ENCODE measurements at regions not wholly inside any gene's neighbourhood (a gene's known extent, or its start where the extent isn't known, plus 50 kb on each side); places are given as distances from the start of the nearest gene placed in this dataset.

GRCh38 chr2:158732573-158733429 is 62.3 kb upstream of the DAPL1 start:
- Mint-ChIP-seq H3K27ac (no peak overlapping the region), H3K27me3 (no peaks in the 10 kb centered on the region), H3K4me3 (no peak overlapping the region), H3K4me1 (no peaks in the 10 kb centered on the region), H3K9me3 (peaks cover 0 to 2% (median 0%) of the 10 kb centered on the region in 7 donors), H3K36me3 (no peaks in the 10 kb centered on the region)
- no peaks in the 10 kb centered on the region for H3K36me3 ChIP-seq (ENCODE audit: control insufficient read depth, insufficient read depth, low read length)
- peaks cover 1% of the 10 kb centered on the region for H3K27me3 ChIP-seq (ENCODE audit: control insufficient read depth, insufficient read depth, low read length)
- H3K4me3 ChIP-seq (ENCODE audit: low read depth, low read length): no peak overlapping the region
- H3K27ac ChIP-seq (ENCODE audit: insufficient read depth, low read length, poor library complexity, severe bottlenecking): no peak overlapping the region
- DNase-seq (no peak), ATAC-seq (ENCODE audit: low read depth in 2 of 2) (no peak)
- no peaks in the 10 kb centered on the region for H3K4me1 ChIP-seq (ENCODE audit: control insufficient read depth, insufficient read depth, low read length, poor library complexity, severe bottlenecking)
- H3K9me3 ChIP-seq (ENCODE audit: control insufficient read depth in 2 of 2, low read length in 2 of 2): no peaks in the 10 kb centered on the region

GRCh38 chr2:158733430-158733755 is 61.7 kb upstream of the DAPL1 start:
- Histone ChIP-seq H3K27ac (ENCODE audit: insufficient read depth, low read length, poor library complexity, severe bottlenecking) (no peak overlapping the region), H3K4me3 (ENCODE audit: low read depth, low read length) (no peak overlapping the region), H3K9me3 (ENCODE audit: control insufficient read depth in 2 of 2, low read length in 2 of 2) (no peaks in the 10 kb centered on the region), H3K4me1 (ENCODE audit: control insufficient read depth, insufficient read depth, low read length, poor library complexity, severe bottlenecking) (no peaks in the 10 kb centered on the region), H3K27me3 (ENCODE audit: control insufficient read depth, insufficient read depth, low read length) (peaks cover 1% of the 10 kb centered on the region), H3K36me3 (ENCODE audit: control insufficient read depth, insufficient read depth, low read length) (no peaks in the 10 kb centered on the region)
- no peak for DNase-seq
- Mint-ChIP-seq H3K27ac (no peak overlapping the region), H3K4me3 (no peak overlapping the region), H3K27me3 (no peaks in the 10 kb centered on the region), H3K36me3 (no peaks in the 10 kb centered on the region), H3K9me3 (peaks cover 0 to 2% (median 0%) of the 10 kb centered on the region in 7 donors), H3K4me1 (no peaks in the 10 kb centered on the region)
- no peak for ATAC-seq (ENCODE audit: low read depth in 2 of 2)

GRCh38 chr2:158734442-158734841 is 60.7 kb upstream of the DAPL1 start:
- H3K9me3 ChIP-seq (ENCODE audit: control insufficient read depth in 2 of 2, low read length in 2 of 2): no peaks in the 10 kb centered on the region
- H3K4me3 ChIP-seq (ENCODE audit: low read depth, low read length): no peak overlapping the region
- H3K36me3 ChIP-seq (ENCODE audit: control insufficient read depth, insufficient read depth, low read length): no peaks in the 10 kb centered on the region
- no peaks in the 10 kb centered on the region for H3K4me1 ChIP-seq (ENCODE audit: control insufficient read depth, insufficient read depth, low read length, poor library complexity, severe bottlenecking)
- Mint-ChIP-seq H3K4me1 (no peaks in the 10 kb centered on the region), H3K36me3 (no peaks in the 10 kb centered on the region), H3K27ac (no peak overlapping the region), H3K4me3 (no peak overlapping the region), H3K27me3 (no peaks in the 10 kb centered on the region), H3K9me3 (no peaks in the 10 kb centered on the region)
- DNase-seq (no peak), ATAC-seq (ENCODE audit: low read depth in 2 of 2) (no peak)
- no peak overlapping the region for H3K27ac ChIP-seq (ENCODE audit: insufficient read depth, low read length, poor library complexity, severe bottlenecking)
- peaks cover 1% of the 10 kb centered on the region for H3K27me3 ChIP-seq (ENCODE audit: control insufficient read depth, insufficient read depth, low read length)

- Histone ChIP-seq H3K9me3 (ENCODE audit: control insufficient read depth in 2 of 2, low read length in 2 of 2) (no peaks in the 10 kb centered on the region), H3K27ac (ENCODE audit: insufficient read depth, low read length, poor library complexity, severe bottlenecking) (no peak overlapping the region), H3K36me3 (ENCODE audit: control insufficient read depth, insufficient read depth, low read length) (no peaks in the 10 kb centered on the region), H3K4me1 (ENCODE audit: control insufficient read depth, insufficient read depth, low read length, poor library complexity, severe bottlenecking) (no peaks in the 10 kb centered on the region), H3K27me3 (ENCODE audit: control insufficient read depth, insufficient read depth, low read length) (peaks cover 1% of the 10 kb centered on the region), H3K4me3 (ENCODE audit: low read depth, low read length) (no peak overlapping the region)
- ATAC-seq (ENCODE audit: low read depth in 2 of 2) (no peak), DNase-seq (no peak)
- no peak overlapping the region for H3K4me3 Mint-ChIP-seq
- H3K9me3 Mint-ChIP-seq: no peaks in the 10 kb centered on the region
- no peak overlapping the region for H3K27ac Mint-ChIP-seq
- H3K27me3 Mint-ChIP-seq: no peaks in the 10 kb centered on the region
- H3K4me1 Mint-ChIP-seq: no peaks in the 10 kb centered on the region
- no peaks in the 10 kb centered on the region for H3K36me3 Mint-ChIP-seq
Measured at GRCh38 chr2:158735822-158736580, 59.1 kb upstream of the DAPL1 start.

- Histone ChIP-seq H3K27me3 (ENCODE audit: control insufficient read depth, insufficient read depth, low read length) (no peaks in the 10 kb centered on the region), H3K4me1 (ENCODE audit: control insufficient read depth, insufficient read depth, low read length, poor library complexity, severe bottlenecking) (no peaks in the 10 kb centered on the region), H3K36me3 (ENCODE audit: control insufficient read depth, insufficient read depth, low read length) (no peaks in the 10 kb centered on the region), H3K4me3 (ENCODE audit: low read depth, low read length) (no peak overlapping the region), H3K9me3 (ENCODE audit: control insufficient read depth in 2 of 2, low read length in 2 of 2) (no peaks in the 10 kb centered on the region), H3K27ac (ENCODE audit: insufficient read depth, low read length, poor library complexity, severe bottlenecking) (no peak overlapping the region)
- no peaks in the 10 kb centered on the region for H3K36me3 Mint-ChIP-seq
- H3K27me3 Mint-ChIP-seq: peaks cover 5% of the 10 kb centered on the region
- no peaks in the 10 kb centered on the region for H3K4me1 Mint-ChIP-seq
- no peak overlapping the region for H3K27ac Mint-ChIP-seq
- H3K9me3 Mint-ChIP-seq: no peaks in the 10 kb centered on the region
- ATAC-seq (ENCODE audit: low read depth in 2 of 2): no peak
- no peak overlapping the region for H3K4me3 Mint-ChIP-seq
- DNase-seq: no peak
Measured at GRCh38 chr2:158738363-158738762, 56.8 kb upstream of the DAPL1 start.

- Mint-ChIP-seq H3K4me1 (no peaks in the 10 kb centered on the region), H3K36me3 (no peaks in the 10 kb centered on the region), H3K4me3 (no peak overlapping the region), H3K27ac (no peak overlapping the region), H3K9me3 (no peaks in the 10 kb centered on the region), H3K27me3 (peaks cover 9% of the 10 kb centered on the region)
- DNase-seq (no peak), ATAC-seq (ENCODE audit: low read depth in 2 of 2) (no peak)
- H3K9me3 ChIP-seq (ENCODE audit: control insufficient read depth in 2 of 2, low read length in 2 of 2): no peaks in the 10 kb centered on the region
- no peaks in the 10 kb centered on the region for H3K4me1 ChIP-seq (ENCODE audit: control insufficient read depth, insufficient read depth, low read length, poor library complexity, severe bottlenecking)
- no peaks in the 10 kb centered on the region for H3K36me3 ChIP-seq (ENCODE audit: control insufficient read depth, insufficient read depth, low read length)
- H3K27me3 ChIP-seq (ENCODE audit: control insufficient read depth, insufficient read depth, low read length): no peaks in the 10 kb centered on the region
- H3K4me3 ChIP-seq (ENCODE audit: low read depth, low read length): no peak overlapping the region
- H3K27ac ChIP-seq (ENCODE audit: insufficient read depth, low read length, poor library complexity, severe bottlenecking): no peak overlapping the region
Measured at GRCh38 chr2:158740127-158740526, 55.0 kb upstream of the DAPL1 start.

GRCh38 chr2:158740621-158741020 is 54.5 kb upstream of the DAPL1 start:
- Histone ChIP-seq H3K4me1 (ENCODE audit: control insufficient read depth, insufficient read depth, low read length, poor library complexity, severe bottlenecking) (no peaks in the 10 kb centered on the region), H3K27ac (ENCODE audit: insufficient read depth, low read length, poor library complexity, severe bottlenecking) (no peak overlapping the region), H3K36me3 (ENCODE audit: control insufficient read depth, insufficient read depth, low read length) (no peaks in the 10 kb centered on the region), H3K9me3 (ENCODE audit: control insufficient read depth in 2 of 2, low read length in 2 of 2) (no peaks in the 10 kb centered on the region), H3K4me3 (ENCODE audit: low read depth, low read length) (no peak overlapping the region), H3K27me3 (ENCODE audit: control insufficient read depth, insufficient read depth, low read length) (no peaks in the 10 kb centered on the region)
- ATAC-seq (ENCODE audit: low read depth in 2 of 2) (no peak), DNase-seq (no peak)
- Mint-ChIP-seq H3K36me3 (no peaks in the 10 kb centered on the region), H3K27me3 (peaks cover 12% of the 10 kb centered on the region), H3K27ac (no peak overlapping the region), H3K4me3 (no peak overlapping the region), H3K9me3 (no peaks in the 10 kb centered on the region), H3K4me1 (no peaks in the 10 kb centered on the region)

GRCh38 chr2:158741625-158742024 is 53.5 kb upstream of the DAPL1 start:
- no peaks in the 10 kb centered on the region for H3K27me3 ChIP-seq (ENCODE audit: control insufficient read depth, insufficient read depth, low read length)
- no peak overlapping the region for H3K27ac ChIP-seq (ENCODE audit: insufficient read depth, low read length, poor library complexity, severe bottlenecking)
- Mint-ChIP-seq H3K27me3 (peaks cover 16% of the 10 kb centered on the region), H3K27ac (no peak overlapping the region), H3K4me1 (no peaks in the 10 kb centered on the region), H3K9me3 (no peaks in the 10 kb centered on the region), H3K36me3 (no peaks in the 10 kb centered on the region), H3K4me3 (no peak overlapping the region)
- ATAC-seq (ENCODE audit: low read depth in 2 of 2) (no peak), DNase-seq (no peak)
- H3K9me3 ChIP-seq (ENCODE audit: control insufficient read depth in 2 of 2, low read length in 2 of 2): no peaks in the 10 kb centered on the region
- no peaks in the 10 kb centered on the region for H3K36me3 ChIP-seq (ENCODE audit: control insufficient read depth, insufficient read depth, low read length)
- H3K4me1 ChIP-seq (ENCODE audit: control insufficient read depth, insufficient read depth, low read length, poor library complexity, severe bottlenecking): no peaks in the 10 kb centered on the region
- H3K4me3 ChIP-seq (ENCODE audit: low read depth, low read length): no peak overlapping the region
